ENCODE measurements at regions not wholly inside any gene's neighbourhood (a gene's known extent, or its start where the extent isn't known, plus 50 kb on each side); places are given as distances from the start of the nearest gene placed in this dataset.
"Not testable (repeated sequence)": the region's sequence is repeated elsewhere in the genome, so short reads cannot be mapped to it uniquely, and the experiment has no call there.

DNA sequence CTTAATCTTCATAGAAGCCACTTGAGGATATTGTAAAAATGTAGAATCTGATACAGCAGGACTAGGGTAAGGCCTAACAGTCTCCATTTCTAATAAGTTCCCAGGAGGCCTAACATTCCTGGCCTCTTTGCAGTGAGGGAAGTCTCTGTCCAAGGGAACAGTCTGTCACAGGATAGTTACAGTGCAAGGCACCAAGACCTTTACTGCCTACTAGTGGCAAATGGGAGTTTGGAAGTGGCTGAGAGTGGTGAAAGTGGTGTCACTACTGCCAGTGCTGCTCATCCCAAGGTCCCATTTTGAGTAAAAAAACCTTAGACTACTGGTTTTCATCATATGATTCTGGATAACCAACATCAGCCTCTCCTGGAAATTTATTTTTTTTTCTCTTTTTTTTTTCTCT, 619.5 kb upstream of the SEMA3D start:
- TF ChIP-seq, protein P1, sequence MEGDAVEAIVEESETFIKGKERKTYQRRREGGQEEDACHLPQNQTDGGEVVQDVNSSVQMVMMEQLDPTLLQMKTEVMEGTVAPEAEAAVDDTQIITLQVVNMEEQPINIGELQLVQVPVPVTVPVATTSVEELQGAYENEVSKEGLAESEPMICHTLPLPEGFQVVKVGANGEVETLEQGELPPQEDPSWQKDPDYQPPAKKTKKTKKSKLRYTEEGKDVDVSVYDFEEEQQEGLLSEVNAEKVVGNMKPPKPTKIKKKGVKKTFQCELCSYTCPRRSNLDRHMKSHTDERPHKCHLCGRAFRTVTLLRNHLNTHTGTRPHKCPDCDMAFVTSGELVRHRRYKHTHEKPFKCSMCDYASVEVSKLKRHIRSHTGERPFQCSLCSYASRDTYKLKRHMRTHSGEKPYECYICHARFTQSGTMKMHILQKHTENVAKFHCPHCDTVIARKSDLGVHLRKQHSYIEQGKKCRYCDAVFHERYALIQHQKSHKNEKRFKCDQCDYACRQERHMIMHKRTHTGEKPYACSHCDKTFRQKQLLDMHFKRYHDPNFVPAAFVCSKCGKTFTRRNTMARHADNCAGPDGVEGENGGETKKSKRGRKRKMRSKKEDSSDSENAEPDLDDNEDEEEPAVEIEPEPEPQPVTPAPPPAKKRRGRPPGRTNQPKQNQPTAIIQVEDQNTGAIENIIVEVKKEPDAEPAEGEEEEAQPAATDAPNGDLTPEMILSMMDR (IDR thresholded peaks at IDR 0.05; ENCODE audit: control insufficient read depth, insufficient read depth, low read depth, low read length, missing control alignments), result peak; percentile 5
- no peak for DNase-seq (ENCODE audit: low read depth)
- no peak overlapping the region for H3K4me3 ChIP-seq (ENCODE audit: control insufficient read depth, low read depth, low read length)

GRCh38 chr7:85805656-85806055, 618.8 kb upstream of the SEMA3D start:
- H3K4me3 ChIP-seq (ENCODE audit: control insufficient read depth, low read depth, low read length), result no peak overlapping the region
- TF ChIP-seq, protein P1 (IDR thresholded peaks at IDR 0.05; ENCODE audit: control insufficient read depth, insufficient read depth, low read depth, low read length, missing control alignments), result no peak
- no peak for DNase-seq (ENCODE audit: low read depth)

- TF ChIP-seq, protein P1 (IDR thresholded peaks at IDR 0.05; ENCODE audit: control insufficient read depth, insufficient read depth, low read depth, low read length, missing control alignments), result no peak
- H3K4me3 ChIP-seq (ENCODE audit: control insufficient read depth, low read depth, low read length), result no peak overlapping the region
- no peak for DNase-seq (ENCODE audit: low read depth)
Measured at GRCh38 chr7:85805249-85805648, 618.4 kb upstream of the SEMA3D start.

GRCh38 chr7:85802211-85802610, 615.4 kb upstream of the SEMA3D start:
- TF ChIP-seq, protein P1 (IDR thresholded peaks at IDR 0.05; ENCODE audit: control insufficient read depth, insufficient read depth, low read depth, low read length, missing control alignments), result no peak
- DNase-seq (ENCODE audit: low read depth), result no peak

GRCh38 chr7:85796956-85797355, 610.1 kb upstream of the SEMA3D start:
- TF ChIP-seq, protein P1 (IDR thresholded peaks at IDR 0.05; ENCODE audit: control insufficient read depth, insufficient read depth, low read depth, low read length, missing control alignments), result no peak
- no peak for DNase-seq (ENCODE audit: low read depth)
- no peak overlapping the region for H3K4me3 ChIP-seq (ENCODE audit: control insufficient read depth, low read depth, low read length)

More at GRCh38 chr7:85802211-85802610, 615.4 kb upstream of the SEMA3D start:
- H3K4me3 ChIP-seq (ENCODE audit: control insufficient read depth, low read depth, low read length), result no peak overlapping the region

- not testable (repeated sequence) for DNase-seq (ENCODE audit: low read depth); H3K4me3 ChIP-seq (ENCODE audit: control insufficient read depth, low read depth, low read length)
Measured at GRCh38 chr7:85791098-85791497, 604.2 kb upstream of the SEMA3D start.

DNA sequence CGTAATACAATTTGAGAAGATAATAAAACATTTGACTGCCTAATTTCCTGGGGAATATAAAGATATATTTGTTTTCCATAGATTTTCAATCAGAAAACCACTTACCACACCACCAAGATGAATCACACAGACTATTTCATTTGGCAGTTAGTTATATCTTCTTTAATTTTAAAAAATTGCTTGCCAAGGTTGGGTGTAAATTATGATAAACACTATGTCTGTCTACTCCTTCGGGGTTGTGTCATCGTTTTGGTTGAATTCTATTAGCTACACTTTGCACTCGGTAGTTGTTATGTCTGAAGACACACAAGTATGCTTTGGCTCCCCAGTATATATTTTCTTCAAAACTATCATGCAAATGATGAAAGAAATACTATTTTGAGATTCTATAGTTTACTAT, 594.8 kb upstream of the SEMA3D start:
- TF ChIP-seq, protein P1 (IDR thresholded peaks at IDR 0.05; ENCODE audit: control insufficient read depth, insufficient read depth, low read depth, low read length, missing control alignments), result no peak
- DNase-seq (ENCODE audit: low read depth), result no peak
- no peak overlapping the region for H3K4me3 ChIP-seq (ENCODE audit: control insufficient read depth, low read depth, low read length)
